H1 (cell line): ENCODE measurements at regions not wholly inside any gene's neighbourhood (a gene's known extent, or its start where the extent isn't known, plus 50 kb on each side); places are given as distances from the start of the nearest gene placed in this dataset.

Experiments
- CTCF ChIA-PET: fragments of 300-600 bp; sonication (Branson Sonifier 250); formaldehyde crosslinking; loops from one replicate; lab custom pipeline; 2021; ENCODE audit not compliant: partially characterized antibody; lab: Charles Lee
- POLR2A ChIA-PET: fragments of 300-600 bp; sonication (Branson Sonifier 250); formaldehyde crosslinking; loops from one replicate; lab custom pipeline; 2021; ENCODE audit warnings: inconsistent platforms; ENCODE audit not compliant: partially characterized antibody; lab: Charles Lee
- DNase-seq, 2 experiments: peaks; one replicate each; pipeline versions ENCODE4 v3.0.0 to v3.0.0-alpha.2; 2010 to 2022; ENCODE audit warnings: low spot score in 2 of 2, low read depth in 1 of 2, mixed read lengths in 1 of 2
- FAIRE-seq: peaks from 2 replicates; lab custom pipeline; 2011; peaks lifted over from hg19 to GRCh38; lab: Jason Lieb, UNC
- H2AFZ ChIP-seq: 2 replicates; pipeline ENCODE4 v1.8.1; 2012; ENCODE audit warnings: low read length, inconsistent platforms
- H2AK5ac ChIP-seq: 2 replicates; pipeline ENCODE4 v1.6.1; 2013; ENCODE audit warnings: low read depth, low read length
- H2BK120ac ChIP-seq: replicated peaks from 2 replicates; pipeline ENCODE3; 2013; ENCODE audit warnings: low read depth, low read length, inconsistent platforms
- H2BK12ac ChIP-seq: 2 replicates; pipeline ENCODE4 v1.6.1; 2013; ENCODE audit warnings: low read depth, low read length
- H2BK15ac ChIP-seq: 2 replicates; pipeline ENCODE4 v1.6.1; 2013; ENCODE audit warnings: low read length
- H2BK20ac ChIP-seq: 2 replicates; pipeline ENCODE4 v1.6.1; 2013; ENCODE audit warnings: low read length
- H2BK5ac ChIP-seq: 2 replicates; pipeline ENCODE4 v1.6.1; 2013; ENCODE audit warnings: low read depth, low read length
- H3K14ac ChIP-seq: 2 replicates; pipeline ENCODE4 v1.6.1; 2013; ENCODE audit warnings: inconsistent platforms; ENCODE audit not compliant: insufficient read length
- H3K18ac ChIP-seq: 2 replicates; pipeline ENCODE4 v1.6.1; 2013; ENCODE audit warnings: low read length; ENCODE audit errors: extremely low read depth
- H3K23ac ChIP-seq: 2 replicates; pipeline ENCODE4 v1.6.1; 2013; ENCODE audit warnings: inconsistent platforms; ENCODE audit not compliant: insufficient read length
- H3K23me2 ChIP-seq: 2 replicates; pipeline ENCODE4 v1.6.1; 2013; ENCODE audit warnings: low read depth, low read length
- H3K27ac ChIP-seq: 2 replicates; pipeline ENCODE4 v1.6.1; 2011; ENCODE audit warnings: low read depth, low read length, inconsistent platforms
- H3K27me3 ChIP-seq, 4 experiments: replicated peaks in 1 of 4; 1 replicate in 1 of 4; 2 replicates in 3 of 4; pipeline versions ENCODE4 v1.6.1 to v1.8.1; 2011 to 2013; ENCODE audit warnings: low read length in 3 of 4, mild to moderate bottlenecking in 3 of 4, inconsistent platforms in 2 of 4, mixed read lengths in 2 of 4, moderate library complexity in 1 of 4; ENCODE audit not compliant: control insufficient read depth in 3 of 4, insufficient read depth in 3 of 4; ENCODE audit errors: extremely low read depth in 1 of 4
- H3K36me3 ChIP-seq, 4 experiments: 2 replicates each; pipeline versions ENCODE4 v1.6.1 to v1.8.1; 2011 to 2013; ENCODE audit warnings: mild to moderate bottlenecking in 4 of 4, low read length in 3 of 4, moderate library complexity in 2 of 4, control low read depth in 1 of 4, inconsistent platforms in 1 of 4; ENCODE audit not compliant: insufficient read depth in 4 of 4, control insufficient read depth in 2 of 4
- H3K4ac ChIP-seq: replicated peaks from 2 replicates; pipeline ENCODE3; 2013; ENCODE audit warnings: low read length, low read depth, mixed read lengths, inconsistent platforms; ENCODE audit not compliant: insufficient read length
- H3K4me1 ChIP-seq, 4 experiments: replicated peaks in 1 of 4; 1 replicate in 1 of 4; 2 replicates in 3 of 4; pipeline versions ENCODE4 v1.6.1 to v1.8.1; 2011 to 2013; ENCODE audit warnings: low read length in 3 of 4, inconsistent platforms in 2 of 4, mixed read lengths in 1 of 4; ENCODE audit not compliant: insufficient read depth in 4 of 4, control insufficient read depth in 3 of 4
- H3K4me2 ChIP-seq, 2 experiments: 2 replicates each; pipeline versions ENCODE4 v1.6.1 to v1.8.1; 2011 to 2013; ENCODE audit warnings: low read depth in 2 of 2, low read length in 2 of 2, control low read depth in 1 of 2, inconsistent platforms in 1 of 2, mild to moderate bottlenecking in 1 of 2; ENCODE audit not compliant: insufficient read depth in 1 of 2
- H3K4me3 ChIP-seq, 4 experiments: fragments of 200-600, 300-600 bp in 1 of 4; sonication (generic), shearing (Covaris generic), sonication (Bioruptor Twin) in 1 of 4; 2 replicates each; pipeline versions ENCODE4 v1.5.1 to v1.8.1; 2011 to 2016; ENCODE audit warnings: low read length in 4 of 4, low read depth in 3 of 4, control low read depth in 2 of 4, inconsistent platforms in 2 of 4, mild to moderate bottlenecking in 2 of 4, mixed read lengths in 1 of 4, moderate library complexity in 1 of 4; ENCODE audit not compliant: insufficient read depth in 2 of 4; ENCODE audit errors: extremely low read depth in 1 of 4
- H3K56ac ChIP-seq: replicated peaks from 2 replicates; pipeline ENCODE3; 2013; ENCODE audit warnings: low read depth, mild to moderate bottlenecking, mixed read lengths, low read length, inconsistent platforms; ENCODE audit not compliant: insufficient read length
- H3K79me1 ChIP-seq: 2 replicates; pipeline ENCODE4 v1.6.1; 2013; ENCODE audit warnings: low read depth, low read length, control low read depth
- H3K79me2 ChIP-seq, 2 experiments: 2 replicates each; pipeline versions ENCODE4 v1.6.1 to v1.8.1; 2012 to 2013; ENCODE audit warnings: low read length in 2 of 2, mild to moderate bottlenecking in 2 of 2, inconsistent platforms in 1 of 2; ENCODE audit not compliant: insufficient read depth in 2 of 2, control insufficient read depth in 1 of 2
- H3K9ac ChIP-seq, 4 experiments: replicated peaks in 1 of 4; 1 replicate in 1 of 4; 2 replicates in 3 of 4; pipeline versions ENCODE4 v1.6.1 to v1.8.1; 2011 to 2013; ENCODE audit warnings: low read depth in 3 of 4, low read length in 3 of 4, control low read depth in 2 of 4, mild to moderate bottlenecking in 2 of 4, moderate library complexity in 2 of 4, inconsistent platforms in 1 of 4; ENCODE audit errors: extremely low read depth in 1 of 4
- H3K9me3 ChIP-seq, 2 experiments: 2 replicates each; pipeline versions ENCODE4 v1.6.1 to v1.8.1; 2012 to 2013; ENCODE audit warnings: mild to moderate bottlenecking in 2 of 2, moderate library complexity in 2 of 2, control low read depth in 1 of 2, inconsistent platforms in 1 of 2, low read depth in 1 of 2, low read length in 1 of 2, mixed read lengths in 1 of 2; ENCODE audit not compliant: insufficient read depth in 2 of 2
- H4K20me1 ChIP-seq, 2 experiments: replicated peaks in 1 of 2; 2 replicates each; pipeline versions ENCODE3 to v1.8.1; 2011 to 2013; ENCODE audit warnings: inconsistent platforms in 2 of 2, low read length in 2 of 2, mild to moderate bottlenecking in 1 of 2; ENCODE audit not compliant: insufficient read depth in 2 of 2, control insufficient read depth in 1 of 2
- H4K5ac ChIP-seq: 2 replicates; pipeline ENCODE4 v1.6.1; 2013; ENCODE audit warnings: low read length, low read depth, mixed read lengths, inconsistent platforms; ENCODE audit not compliant: insufficient read length
- H4K8ac ChIP-seq: 2 replicates; pipeline ENCODE4 v1.8.0; 2013; ENCODE audit warnings: mild to moderate bottlenecking, moderate library complexity, low read length, inconsistent platforms; ENCODE audit not compliant: insufficient read depth; ENCODE audit errors: extremely low read depth
- H4K91ac ChIP-seq: replicated peaks from 2 replicates; pipeline ENCODE3; 2013; ENCODE audit warnings: low read length, mixed read lengths, inconsistent platforms; ENCODE audit not compliant: insufficient read length
- ATF2 ChIP-seq: IDR thresholded peaks from 2 replicates; pipeline ENCODE4 v1.6.1; 2012; ENCODE audit warnings: low read length, inconsistent platforms
- BCL11A ChIP-seq, 2 experiments: IDR thresholded peaks; one replicate each; pipeline ENCODE4 v1.6.1; 2011; ENCODE audit warnings: low read depth in 2 of 2, low read length in 2 of 2, mild to moderate bottlenecking in 2 of 2
- CBX8 ChIP-seq: fragments of 300-800, 300-1000 bp; sonication (generic); IDR thresholded peaks from 2 replicates; pipeline ENCODE4 v1.7.1; 2016; ENCODE audit warnings: low read depth, low read length, borderline replicate concordance
- GABPA ChIP-seq: IDR thresholded peaks from 2 replicates; pipeline ENCODE4 v1.6.1; 2011; ENCODE audit warnings: mild to moderate bottlenecking, low read length, moderate library complexity, borderline replicate concordance; ENCODE audit not compliant: insufficient read depth
- HDAC2 ChIP-seq, 2 experiments: fragments of 300-600 bp in 1 of 2; sonication (generic) in 1 of 2; IDR thresholded peaks; 2 replicates each; pipeline ENCODE4 v1.6.1; 2011 to 2012; ENCODE audit warnings: low read depth in 2 of 2, low read length in 2 of 2, mild to moderate bottlenecking in 2 of 2, moderate library complexity in 2 of 2, borderline replicate concordance in 1 of 2, inconsistent platforms in 1 of 2
- MAFK ChIP-seq: IDR thresholded peaks from 2 replicates; pipeline ENCODE4 v1.6.1; 2012; ENCODE audit warnings: low read depth, mild to moderate bottlenecking, improper control_type of control experiment, low read length
- NRF1 ChIP-seq: IDR thresholded peaks from 2 replicates; pipeline ENCODE4 v1.6.1; 2011; ENCODE audit warnings: mild to moderate bottlenecking, low read depth, low read length, improper control_type of control experiment
- RFX5 ChIP-seq: IDR thresholded peaks from 2 replicates; pipeline ENCODE4 v1.6.1; 2011; ENCODE audit warnings: low read depth, low read length, improper control_type of control experiment, borderline replicate concordance
- SIX5 ChIP-seq: IDR thresholded peaks from 2 replicates; pipeline ENCODE4 v1.6.1; 2011; ENCODE audit warnings: mild to moderate bottlenecking, low read depth, low read length
- SP1 ChIP-seq: IDR thresholded peaks from 2 replicates; pipeline ENCODE4 v1.6.1; 2011; ENCODE audit warnings: low read depth, low read length
- TEAD4 ChIP-seq: IDR thresholded peaks from 2 replicates; pipeline ENCODE4 v1.6.1; 2012; ENCODE audit warnings: low read depth, low read length, inconsistent platforms, mixed read lengths
- ZNF274 ChIP-seq: IDR thresholded peaks from 2 replicates; pipeline ENCODE4 v1.7.0; 2012; ENCODE audit warnings: low read length, borderline replicate concordance; ENCODE audit errors: extremely low read depth
- WGBS, 2 experiments: shearing (Covaris generic) in 1 of 2; methylation state at CpG; one replicate each; pipeline versions ENCODE4 v1.1.6 to v1.1.7; 2013 to 2015; ENCODE audit warnings: low lambda C conversion rate in 2 of 2, mixed read lengths in 2 of 2, inconsistent platforms in 1 of 2, low coverage in 1 of 2, missing lambda C conversion rate in 1 of 2; ENCODE audit not compliant: insufficient replicate concordance in 2 of 2, insufficient coverage in 1 of 2, insufficient read length in 1 of 2; ENCODE audit errors: extremely low coverage in 1 of 2, missing lambda C conversion rate in 1 of 2; 5-methylcytosine and 5-hydroxymethylcytosine counted together

DNA sequence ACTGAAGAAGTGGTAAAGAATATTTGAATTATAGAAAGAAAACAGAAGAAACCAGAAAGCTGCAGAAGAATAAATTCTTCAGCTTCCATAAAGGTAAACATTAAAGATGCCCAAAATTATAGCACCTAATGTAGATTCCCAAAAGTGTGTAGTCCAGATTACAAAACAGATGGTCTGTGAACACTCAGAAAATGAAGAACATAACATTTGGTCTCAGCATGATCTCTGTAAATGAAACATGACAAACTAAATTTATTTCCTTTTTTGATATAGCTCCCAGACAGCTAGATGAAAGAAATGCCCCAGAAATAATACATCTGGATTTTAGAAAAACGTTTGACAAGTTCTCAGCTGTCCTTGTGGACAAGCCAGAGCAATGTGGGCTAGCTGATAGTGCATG is 794.2 kb upstream of the NXPH2 start:
- no peaks in the 10 kb centered on the region for H3K23me2 ChIP-seq
- no peaks in the 10 kb centered on the region for H3K79me2 ChIP-seq
- no peak overlapping the region for H3K56ac ChIP-seq
- no peak overlapping the region for H2AK5ac ChIP-seq
- H3K4me3 ChIP-seq, result no peak overlapping the region
- H3K27me3 ChIP-seq, result no peaks in the 10 kb centered on the region
- no peaks in the 10 kb centered on the region for H4K20me1 ChIP-seq
- no peak overlapping the region for H3K4ac ChIP-seq
- H3K4me1 ChIP-seq, result no peaks in the 10 kb centered on the region
- POLR2A ChIA-PET, result no interaction called here
- H3K36me3 ChIP-seq, result no peaks in the 10 kb centered on the region
- CTCF ChIA-PET, result interaction anchor here (0.6 to 1.2 kb wide), 2 partner anchors 14 to 15 kb away, joined by 3 read pairs; no protein-coding TSS in a partner anchor
- H4K5ac ChIP-seq, result no peak overlapping the region
- H3K4me2 ChIP-seq, result no peak overlapping the region
- no peak overlapping the region for H2BK5ac ChIP-seq
- H3K23ac ChIP-seq, result no peak overlapping the region
- no peak overlapping the region for H3K27ac ChIP-seq
- H2BK120ac ChIP-seq, result no peak overlapping the region
- H3K9ac ChIP-seq, result no peak overlapping the region
- H3K18ac ChIP-seq, result no peak overlapping the region; the same call in 1 of the 2 replicates
- FAIRE-seq, result no peak
- no peak overlapping the region for H2AFZ ChIP-seq
- no peaks in the 10 kb centered on the region for H3K79me1 ChIP-seq
- H4K91ac ChIP-seq, result no peak overlapping the region
- no peak overlapping the region for H2BK12ac ChIP-seq
- H4K8ac ChIP-seq, result no peak overlapping the region
- no peak overlapping the region for H3K14ac ChIP-seq
- H2BK20ac ChIP-seq, result no peak overlapping the region
- H2BK15ac ChIP-seq, result no peak overlapping the region
- no peak for DNase-seq
- H3K9me3 ChIP-seq, result peaks cover 0 to 3% of the 10 kb centered on the region in 2 experiments; a peak in 1 of 4 replicates
- 75% methylated on average over 1 of the region's 1 CpG; no CpG with 5 or more reads in 1 of the 2 experiments for WGBS, 2 experiments
- TF ChIP-seq SIX5 (no peak), HDAC2 (IDR thresholded peaks at IDR 0.05; ENCODE audit: borderline replicate concordance in 1 of 2, low read depth in 2 of 2, low read length in 2 of 2) (no peak), RFX5 (no peak), ATF2 (no peak), GABPA (no peak), BCL11A (IDR thresholded peaks at IDR 0.05; ENCODE audit: low read depth in 2 of 2, low read length in 2 of 2) (no peak), MAFK (no peak), CBX8 (no peak), ZNF274 (no peak), TEAD4 (no peak), SP1 (no peak), NRF1 (no peak)
